Aorta (tissue), 5 donors: ENCODE measurements at regions not wholly inside any gene's neighbourhood (a gene's known extent, or its start where the extent isn't known, plus 50 kb on each side); places are given as distances from the start of the nearest gene placed in this dataset.

Source experiments
- ATAC-seq: fragments of 200-7000 bp; cut with Tn5 transposase; one replicate; pipeline ENCODE4 v1.9.1; 2022; ENCODE audit warnings: moderate library complexity; ENCODE audit not compliant: low FRiP score
- DNase-seq, 2 donors: peaks; one replicate each; pipeline ENCODE4 v3.0.0-alpha.2; 2020
- H3K27ac ChIP-seq, 2 donors: one replicate each; pipeline ENCODE4 v1.5.1; 2013; ENCODE audit warnings: low read length in 2 of 2, mild to moderate bottlenecking in 2 of 2, moderate library complexity in 2 of 2, control low read depth in 1 of 2, inconsistent platforms in 1 of 2, low read depth in 1 of 2
- H3K27me3 ChIP-seq, 2 donors: one replicate each; pipeline ENCODE4 v1.6.1; 2013; ENCODE audit warnings: control low read depth in 1 of 2, low read length in 1 of 2, mild to moderate bottlenecking in 1 of 2, moderate library complexity in 1 of 2; ENCODE audit not compliant: insufficient read depth in 2 of 2, control insufficient read depth in 1 of 2
- H3K36me3 ChIP-seq, 2 donors: one replicate each; pipeline ENCODE4 v1.6.1; 2013; ENCODE audit warnings: control low read depth in 1 of 2, low read length in 1 of 2, mild to moderate bottlenecking in 1 of 2; ENCODE audit not compliant: insufficient read depth in 2 of 2, control insufficient read depth in 1 of 2
- H3K4me1 ChIP-seq, 2 donors: one replicate each; pipeline ENCODE4 v1.6.1; 2013; ENCODE audit warnings: low read length in 2 of 2, control low read depth in 1 of 2, mild to moderate bottlenecking in 1 of 2, moderate library complexity in 1 of 2; ENCODE audit not compliant: insufficient read depth in 2 of 2, control insufficient read depth in 1 of 2
- H3K4me3 ChIP-seq, 2 donors: one replicate each; pipeline ENCODE4 v1.5.1; 2013; ENCODE audit warnings: low read length in 2 of 2, control low read depth in 1 of 2, mild to moderate bottlenecking in 1 of 2
- H3K9me3 ChIP-seq: one replicate; pipeline ENCODE4 v1.6.1; 2013; ENCODE audit warnings: mild to moderate bottlenecking, low read length; ENCODE audit not compliant: control insufficient read depth
- WGBS, 2 donors: extraction: QIAGEN DNeasy Blood & Tissue Kit; methylation state at CpG; one replicate each; pipeline ENCODE4 v1.1.7; 2013; 5-methylcytosine and 5-hydroxymethylcytosine counted together
- intact Hi-C, 2 donors: fragments of 100-400 bp; cut with DNase I; formaldehyde crosslinking; loops; one replicate each; pipeline versions ENCODE4 v1.14.2 to v1.15.0; 2022
- donor health status: healthy with polysubstance abuse.
- donor health status: Bipolar disorder and iron deficiency.
- donor health status: DM: no; HTN: no; CAD: no.
- donor health status: DM: no; HTN: no; CAD: no.
- donor health status: DM: yes; HTN: yes; CAD: no.

- DNase-seq (peak in 1 of 2 donors; percentile 51), ATAC-seq (no peak)
- H3K36me3 ChIP-seq, result no peaks in the 10 kb centered on the region
- no peaks in the 10 kb centered on the region for H3K9me3 ChIP-seq
- no peak overlapping the region for H3K27ac ChIP-seq
- 96 to 98% methylated on average over 10 of the region's 10 CpGs for WGBS, 2 donors
- no peaks in the 10 kb centered on the region for H3K4me1 ChIP-seq
- H3K27me3 ChIP-seq, result no peaks in the 10 kb centered on the region
- no peak overlapping the region for H3K4me3 ChIP-seq
- intact Hi-C loops, result no loop called here
Observed at GRCh38 chr22:27650572-27650971, 151.0 kb downstream of the MN1 start.

GRCh38 chr22:27650985-27651384 is 150.6 kb downstream of the MN1 start:
- H3K27ac ChIP-seq, result no peak overlapping the region
- H3K4me3 ChIP-seq, result no peak overlapping the region
- ATAC-seq, result no peak
- no peaks in the 10 kb centered on the region for H3K36me3 ChIP-seq
- no peaks in the 10 kb centered on the region for H3K9me3 ChIP-seq
- intact Hi-C loops, result no loop called here
- H3K27me3 ChIP-seq, result no peaks in the 10 kb centered on the region
- H3K4me1 ChIP-seq, result no peaks in the 10 kb centered on the region
- WGBS, 2 donors, result 33 to 34% methylated on average over 3 of the region's 3 CpGs
- no peak for DNase-seq

- intact Hi-C loops, result no loop called here
- Histone ChIP-seq H3K4me3 (no peak overlapping the region), H3K9me3 (no peaks in the 10 kb centered on the region), H3K27ac (no peak overlapping the region), H3K27me3 (no peaks in the 10 kb centered on the region), H3K36me3 (no peaks in the 10 kb centered on the region), H3K4me1 (no peaks in the 10 kb centered on the region)
- DNase-seq, result peak; percentile 58 to 77
- peak; percentile 74 for ATAC-seq
- 1 to 5% methylated on average over 5 of the region's 5 CpGs for WGBS, 2 donors
Observed at GRCh38 chr22:27651486-27651885, 150.1 kb downstream of the MN1 start.

- no peaks in the 10 kb centered on the region for H3K4me1 ChIP-seq
- H3K27me3 ChIP-seq, result no peaks in the 10 kb centered on the region
- DNase-seq (peak in 1 of 2 donors; percentile 51), ATAC-seq (no peak)
- H3K36me3 ChIP-seq, result no peaks in the 10 kb centered on the region
- H3K27ac ChIP-seq, result no peak overlapping the region
- H3K9me3 ChIP-seq, result no peaks in the 10 kb centered on the region
- intact Hi-C loops, result no loop called here
- WGBS, 2 donors, result 65 to 67% methylated on average over 10 of the region's 10 CpGs
- H3K4me3 ChIP-seq, result no peak overlapping the region
Observed at GRCh38 chr22:27654546-27655445, 146.8 kb downstream of the MN1 start.

- DNase-seq (no peak), ATAC-seq (no peak)
- H3K27me3 ChIP-seq, result no peaks in the 10 kb centered on the region
- no peaks in the 10 kb centered on the region for H3K9me3 ChIP-seq
- WGBS, 2 donors, result 93 to 96% methylated on average over 2 of the region's 2 CpGs
- no peaks in the 10 kb centered on the region for H3K36me3 ChIP-seq
- no peaks in the 10 kb centered on the region for H3K4me1 ChIP-seq
- no peak overlapping the region for H3K4me3 ChIP-seq
- no peak overlapping the region for H3K27ac ChIP-seq
- intact Hi-C loops, result no loop called here
Observed at GRCh38 chr22:27655582-27656185, 145.9 kb downstream of the MN1 start.

GRCh38 chr22:27656970-27657369 is 144.6 kb downstream of the MN1 start:
- Histone ChIP-seq H3K36me3 (no peaks in the 10 kb centered on the region), H3K27me3 (no peaks in the 10 kb centered on the region), H3K4me3 (no peak overlapping the region), H3K4me1 (no peaks in the 10 kb centered on the region), H3K27ac (no peak overlapping the region), H3K9me3 (no peaks in the 10 kb centered on the region)
- intact Hi-C loops, result no loop called here
- DNase-seq (no peak), ATAC-seq (no peak)

GRCh38 chr22:27660306-27660705 is 141.2 kb downstream of the MN1 start:
- Histone ChIP-seq H3K27me3 (no peaks in the 10 kb centered on the region), H3K9me3 (no peaks in the 10 kb centered on the region), H3K4me3 (no peak overlapping the region), H3K4me1 (no peaks in the 10 kb centered on the region), H3K36me3 (no peaks in the 10 kb centered on the region), H3K27ac (no peak overlapping the region)
- intact Hi-C loops, result no loop called here
- DNase-seq (peak in 1 of 2 donors; percentile 10), ATAC-seq (no peak)
- WGBS, 2 donors, result 91 to 95% methylated on average over 10 of the region's 10 CpGs

- no peak overlapping the region for H3K27ac ChIP-seq
- peak; percentile 70 to 78 for DNase-seq
Observed at GRCh38 chr22:27662359-27663301, 138.9 kb downstream of the MN1 start.

More at GRCh38 chr22:27662359-27663301, 138.9 kb downstream of the MN1 start:
- ATAC-seq, result peak; percentile 59
- Histone ChIP-seq H3K4me1 (no peaks in the 10 kb centered on the region), H3K36me3 (no peaks in the 10 kb centered on the region), H3K27me3 (no peaks in the 10 kb centered on the region), H3K4me3 (no peak overlapping the region), H3K9me3 (no peaks in the 10 kb centered on the region)
- WGBS, 2 donors, result 26 to 27% methylated on average over 13 of the region's 13 CpGs
- intact Hi-C loops, result no loop called here
